GM12878 (cell line): ENCODE measurements at regions not wholly inside any gene's neighbourhood (a gene's known extent, or its start where the extent isn't known, plus 50 kb on each side); places are given as distances from the start of the nearest gene placed in this dataset.

Experiments
- ATAC-seq: fragments of 200-7000 bp; cut with Tn5 transposase; 3 replicates; pipeline ENCODE4 v1.9.1; 2020; ENCODE audit warnings: mild to moderate bottlenecking, moderate library complexity
- BruUV-seq: library from RNA; stranded (reverse); fragments of 400-500 nt; replicated peaks from 2 replicates; lab custom pipeline; 2021; lab: Mats Ljungman, UMichigan
- CTCF ChIA-PET: fragments of 300-600 bp; sonication (Branson Sonifier 250); formaldehyde crosslinking; extraction: SDS; loops from one replicate; lab custom pipeline; 2021; ENCODE audit warnings: inconsistent platforms; lab: Yijun Ruan, JAX
- POLR2A ChIA-PET: fragments of 350-600 bp; formaldehyde crosslinking; extraction: SDS; loops from one replicate; lab custom pipeline; 2021; ENCODE audit warnings: inconsistent platforms; lab: Charles Lee
- RAD21 ChIA-PET: fragments of 300-600 bp; sonication (Branson Sonifier 250); formaldehyde crosslinking; loops from one replicate; lab custom pipeline; 2023; ENCODE audit warnings: antibody characterized with exemption; ENCODE audit not compliant: unreplicated experiment; lab: Charles Lee
- SMC1A ChIA-PET: fragments of 300-600 bp; sonication (Branson Sonifier 250); formaldehyde crosslinking; loops from one replicate; lab custom pipeline; 2023; ENCODE audit not compliant: unreplicated experiment, uncharacterized antibody; lab: Charles Lee
- DNase-seq: peaks from one replicate; pipeline ENCODE4 v3.0.0-alpha.2; 2011; ENCODE audit warnings: low read depth, low spot score
- FAIRE-seq: peaks from 3 replicates; lab custom pipeline; 2011; peaks lifted over from hg19 to GRCh38; lab: Jason Lieb, UNC
- H2AFZ ChIP-seq: 2 replicates; pipeline ENCODE4 v1.6.0; 2011; ENCODE audit warnings: low read depth, low read length, control low read depth; ENCODE audit not compliant: control insufficient read depth
- H3K27ac ChIP-seq: 2 replicates; pipeline ENCODE4 v1.5.1; 2011; ENCODE audit warnings: control low read depth; ENCODE audit not compliant: control insufficient read depth, insufficient read depth
- H3K27me3 ChIP-seq, 2 experiments: replicated peaks in 1 of 2; 2 replicates each; pipeline versions ENCODE4 v1.6.0 to v1.6.1; 2011; ENCODE audit warnings: low read length in 1 of 2; ENCODE audit not compliant: control insufficient read depth in 2 of 2, insufficient read depth in 2 of 2
- H3K36me3 ChIP-seq, 2 experiments: 2 replicates each; pipeline ENCODE4 v1.5.1; 2011; ENCODE audit warnings: low read length in 1 of 2; ENCODE audit not compliant: control insufficient read depth in 2 of 2, insufficient read depth in 2 of 2
- H3K4me1 ChIP-seq: 2 replicates; pipeline ENCODE4 v1.6.1; 2011; ENCODE audit warnings: mild to moderate bottlenecking, low read length, moderate library complexity, mixed read lengths; ENCODE audit not compliant: control insufficient read depth, insufficient read depth
- H3K4me2 ChIP-seq: 2 replicates; pipeline ENCODE4 v1.6.0; 2011; ENCODE audit warnings: control low read depth; ENCODE audit not compliant: control insufficient read depth, insufficient read depth
- H3K4me3 ChIP-seq: fragments of 200-600 bp; sonication (generic); 2 replicates; pipeline ENCODE4 v1.5.1; 2016
- H3K79me2 ChIP-seq: 2 replicates; pipeline ENCODE4 v1.6.0; 2011; ENCODE audit warnings: low read length; ENCODE audit not compliant: control insufficient read depth, insufficient read depth
- H3K9ac ChIP-seq: 2 replicates; pipeline ENCODE4 v1.8.0; 2011; ENCODE audit warnings: low read length, control low read depth, mixed read lengths; ENCODE audit not compliant: control insufficient read depth, insufficient read depth
- H3K9me3 ChIP-seq: replicated peaks from 3 replicates; pipeline ENCODE4 v1.5.1; 2011; ENCODE audit warnings: mild to moderate bottlenecking, low read length; ENCODE audit not compliant: control insufficient read depth, insufficient read depth
- H4K20me1 ChIP-seq: 2 replicates; pipeline ENCODE4 v1.6.0; 2011; ENCODE audit not compliant: control insufficient read depth, insufficient read depth
- ATF7 ChIP-seq: fragments of 450-650 bp; IDR thresholded peaks from 2 replicates; pipeline ENCODE4 v1.6.1; 2016; ENCODE audit warnings: low read depth, mild to moderate bottlenecking
- CEBPB ChIP-seq, 2 experiments: fragments of 150-350 bp in 1 of 2; IDR thresholded peaks; 2 replicates each; pipeline ENCODE4 v1.6.1; 2012 to 2014; ENCODE audit warnings: low read depth in 2 of 2, low read length in 2 of 2, borderline replicate concordance in 1 of 2, inconsistent platforms in 1 of 2
- CHD2 ChIP-seq: IDR thresholded peaks from 2 replicates; pipeline ENCODE4 v1.6.1; 2011; ENCODE audit warnings: low read depth, low read length, improper control_type of control experiment, borderline replicate concordance
- FOS ChIP-seq: IDR thresholded peaks from 3 replicates; pipeline ENCODE4 v1.6.1; 2011; ENCODE audit warnings: borderline replicate concordance; ENCODE audit not compliant: insufficient read length; ENCODE audit errors: extremely low read depth
- GATAD2B ChIP-seq: fragments of 450-650 bp; conservative IDR thresholded peaks from 2 replicates; pipeline ENCODE4 v1.6.1; 2017; ENCODE audit warnings: low read depth, mild to moderate bottlenecking, moderate library complexity
- JUNB ChIP-seq: IDR thresholded peaks from 2 replicates; pipeline ENCODE4 v1.6.1; 2016; ENCODE audit warnings: antibody characterized with exemption, mild to moderate bottlenecking
- MYB ChIP-seq: fragments of 150-350 bp; IDR thresholded peaks from 2 replicates; pipeline ENCODE4 v1.6.1; 2014; ENCODE audit warnings: mild to moderate bottlenecking, low read depth, low read length, borderline replicate concordance
- NR2C1 ChIP-seq: fragments of 450-650 bp; IDR thresholded peaks from 2 replicates; pipeline ENCODE4 v1.6.1; 2017; ENCODE audit warnings: antibody characterized with exemption, mild to moderate bottlenecking, moderate library complexity
- RELA ChIP-seq: fragments of 450-650 bp; IDR thresholded peaks from 2 replicates; pipeline ENCODE4 v1.8.0; 2014; ENCODE audit warnings: borderline replicate concordance; ENCODE audit not compliant: partially characterized antibody
- SIX5 ChIP-seq: IDR thresholded peaks from 2 replicates; pipeline ENCODE4 v1.6.1; 2011; ENCODE audit warnings: mild to moderate bottlenecking, low read depth, low read length, moderate library complexity; ENCODE audit not compliant: severe bottlenecking
- SUZ12 ChIP-seq: fragments of 200-600 bp; sonication (generic); IDR thresholded peaks from one replicate; pipeline ENCODE4 v1.6.1; 2018; ENCODE audit warnings: antibody characterized with exemption, mild to moderate bottlenecking; ENCODE audit not compliant: unreplicated experiment
- TCF7 ChIP-seq: IDR thresholded peaks from 2 replicates; pipeline ENCODE4 v1.6.1; 2014; ENCODE audit warnings: antibody characterized with exemption, borderline replicate concordance
- in situ Hi-C: fragments of 300-500 bp; cut with MboI; formaldehyde crosslinking; loops from 9 replicates; pipeline ENCODE4 v1.14.3; 2018; ENCODE audit warnings: mixed read lengths
- intact Hi-C: fragments of 100-400 bp; cut with micrococcal nuclease; formaldehyde crosslinking; loops from one replicate; pipeline ENCODE4 v1.14.2; 2022; ENCODE audit not compliant: unreplicated experiment

DNA sequence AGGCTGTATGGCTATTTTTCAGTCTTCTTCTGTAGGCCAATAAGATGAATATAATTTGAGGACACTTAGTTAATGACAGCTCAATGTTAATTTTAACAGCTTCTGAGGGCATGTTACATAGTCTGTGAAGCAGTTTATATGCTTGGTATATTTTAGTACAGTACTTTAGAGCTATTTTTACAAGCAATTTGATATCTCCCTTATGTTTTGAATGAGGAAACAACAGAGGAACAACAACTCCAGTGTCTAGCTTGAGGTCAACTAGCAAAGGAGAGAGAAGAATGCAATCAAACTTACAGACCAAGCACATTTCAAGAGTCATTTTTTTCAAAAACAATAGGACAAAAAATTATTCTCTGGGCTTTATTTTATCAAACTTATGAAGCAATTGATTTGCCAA is 469.1 kb upstream of the DCN start:
- Histone ChIP-seq H3K36me3 (no peaks in the 10 kb centered on the region), H4K20me1 (no peaks in the 10 kb centered on the region), H3K79me2 (no peaks in the 10 kb centered on the region), H2AFZ (no peak overlapping the region), H3K4me2 (no peak overlapping the region), H3K4me3 (no peak overlapping the region), H3K27me3 (no peaks in the 10 kb centered on the region), H3K9me3 (no peaks in the 10 kb centered on the region), H3K27ac (no peak overlapping the region), H3K9ac (no peak overlapping the region), H3K4me1 (no peaks in the 10 kb centered on the region)
- ChIA-PET POLR2A (no interaction called here), RAD21 (no interaction called here), SMC1A (interaction anchor here (0.9 to 1.2 kb wide), 2 partner anchors 8 to 12 kb away, joined by 4 to 5 read pairs; no protein-coding TSS in a partner anchor), CTCF (no interaction called here)
- no TSS peak for BruUV-seq
- ATAC-seq (no peak), FAIRE-seq (no peak), DNase-seq (no peak)
- in situ Hi-C loops (no loop called here), intact Hi-C loops (no loop called here)
- TF ChIP-seq GATAD2B (no peak), ATF7 (no peak), RELA (no peak), SIX5 (no peak), SUZ12 (no peak), TCF7 (no peak), MYB (no peak), JUNB (no peak), CEBPB (IDR thresholded peaks at IDR 0.05; ENCODE audit: borderline replicate concordance in 1 of 2, low read depth in 2 of 2, low read length in 2 of 2) (no peak), FOS (no peak), CHD2 (no peak), NR2C1 (no peak)
